GM21390 (cell line): ENCODE measurements at regions not wholly inside any gene's neighbourhood (a gene's known extent, or its start where the extent isn't known, plus 50 kb on each side); places are given as distances from the start of the nearest gene placed in this dataset.
"Not testable (repeated sequence)": the region's sequence is repeated elsewhere in the genome, so short reads cannot be mapped to it uniquely, and the experiment has no call there.

Source experiments
- ATAC-seq: cut with Tn5 transposase; IDR thresholded peaks from one replicate; pipeline ENCODE4 v1.9.1; 2021; ENCODE audit not compliant: unreplicated experiment

GRCh38 chr6:164602415-164602814 is 707.0 kb downstream of the C6orf118 start:
- ATAC-seq = not testable (repeated sequence)

- no peak for ATAC-seq
Observed at GRCh38 chr6:164581563-164581962, 727.8 kb downstream of the C6orf118 start.

DNA sequence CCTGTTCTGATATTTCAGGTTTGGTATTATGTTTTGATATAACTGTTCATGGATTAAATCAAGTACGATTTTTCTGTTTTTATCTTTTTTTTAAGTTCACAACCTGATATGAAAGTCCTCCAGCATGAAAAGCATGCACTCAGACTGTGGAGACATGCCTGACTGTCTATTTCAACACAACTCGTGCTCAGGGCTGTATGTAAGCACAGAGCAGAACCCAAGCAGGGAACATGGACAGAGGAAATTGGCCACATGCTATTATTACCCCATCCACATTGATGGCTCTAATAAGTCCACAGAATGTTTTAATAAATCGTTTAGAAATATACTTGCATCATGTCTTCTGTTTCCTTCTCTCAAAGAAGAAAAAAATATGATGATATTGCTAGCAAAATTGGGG is 730.4 kb downstream of the C6orf118 start:
- no peak for ATAC-seq

- no peak for ATAC-seq
Observed at GRCh38 chr6:164578616-164579015, 730.8 kb downstream of the C6orf118 start.

DNA sequence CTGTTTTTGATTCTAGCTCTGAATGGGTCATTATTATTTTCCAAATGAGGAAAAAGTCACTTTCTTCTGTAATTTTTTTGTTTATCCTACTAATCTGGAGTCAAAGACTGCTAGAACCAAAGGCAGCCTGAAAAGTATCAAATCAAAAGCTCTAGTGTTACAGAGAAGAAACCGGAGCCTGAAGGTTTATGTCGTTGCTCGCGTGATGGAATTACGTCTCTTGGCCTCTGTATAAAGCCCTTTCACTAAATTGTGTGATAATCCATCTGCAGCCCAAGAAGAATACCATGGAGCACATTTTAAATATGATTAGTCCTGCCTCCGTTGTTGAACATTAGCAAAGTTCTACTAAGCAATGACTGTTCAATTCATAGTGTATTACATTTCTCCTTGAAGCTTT is 738.6 kb downstream of the C6orf118 start:
- no peak for ATAC-seq

DNA sequence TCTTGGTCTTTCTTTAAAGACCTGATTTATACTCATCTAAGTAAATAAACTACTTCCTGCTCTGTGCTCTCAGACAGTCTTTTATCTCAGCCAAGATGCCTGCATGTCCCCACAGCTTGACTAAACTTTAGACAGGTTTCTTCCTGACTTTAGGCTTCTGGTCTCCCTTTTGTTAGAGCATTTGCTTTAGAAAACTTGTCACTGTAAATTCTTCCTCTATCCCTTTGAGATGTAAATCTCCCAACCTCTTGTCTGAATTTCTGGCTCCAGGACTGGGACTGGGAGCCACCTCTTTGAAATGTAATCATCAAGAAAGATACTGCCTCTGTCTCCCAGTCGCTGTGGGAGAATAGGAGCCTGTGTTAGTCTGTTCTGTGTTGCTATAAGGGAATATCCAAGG is 739.9 kb downstream of the C6orf118 start:
- no peak for ATAC-seq

GRCh38 chr6:164563924-164564323 is 745.5 kb downstream of the C6orf118 start:
- ATAC-seq = no peak

DNA sequence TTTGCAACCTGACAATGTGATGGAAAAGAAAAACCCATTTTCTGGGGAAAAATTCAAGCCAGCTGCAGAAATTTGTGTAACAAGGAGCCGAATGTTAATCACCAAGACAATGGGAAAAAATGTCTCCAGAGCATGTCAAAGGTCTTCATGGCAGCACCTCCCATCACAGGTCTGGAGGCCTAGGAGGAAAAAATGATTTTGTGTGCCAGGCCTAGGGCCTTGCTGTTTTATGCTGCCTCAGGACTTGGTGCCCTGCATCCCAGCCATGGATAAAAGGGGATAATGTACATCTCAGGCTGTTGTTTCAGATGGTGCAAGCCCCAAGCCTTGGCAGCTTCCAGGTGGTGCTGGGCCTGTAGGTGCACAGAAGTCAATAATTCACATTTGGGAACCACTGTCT is 747.7 kb downstream of the C6orf118 start:
- no peak for ATAC-seq

DNA sequence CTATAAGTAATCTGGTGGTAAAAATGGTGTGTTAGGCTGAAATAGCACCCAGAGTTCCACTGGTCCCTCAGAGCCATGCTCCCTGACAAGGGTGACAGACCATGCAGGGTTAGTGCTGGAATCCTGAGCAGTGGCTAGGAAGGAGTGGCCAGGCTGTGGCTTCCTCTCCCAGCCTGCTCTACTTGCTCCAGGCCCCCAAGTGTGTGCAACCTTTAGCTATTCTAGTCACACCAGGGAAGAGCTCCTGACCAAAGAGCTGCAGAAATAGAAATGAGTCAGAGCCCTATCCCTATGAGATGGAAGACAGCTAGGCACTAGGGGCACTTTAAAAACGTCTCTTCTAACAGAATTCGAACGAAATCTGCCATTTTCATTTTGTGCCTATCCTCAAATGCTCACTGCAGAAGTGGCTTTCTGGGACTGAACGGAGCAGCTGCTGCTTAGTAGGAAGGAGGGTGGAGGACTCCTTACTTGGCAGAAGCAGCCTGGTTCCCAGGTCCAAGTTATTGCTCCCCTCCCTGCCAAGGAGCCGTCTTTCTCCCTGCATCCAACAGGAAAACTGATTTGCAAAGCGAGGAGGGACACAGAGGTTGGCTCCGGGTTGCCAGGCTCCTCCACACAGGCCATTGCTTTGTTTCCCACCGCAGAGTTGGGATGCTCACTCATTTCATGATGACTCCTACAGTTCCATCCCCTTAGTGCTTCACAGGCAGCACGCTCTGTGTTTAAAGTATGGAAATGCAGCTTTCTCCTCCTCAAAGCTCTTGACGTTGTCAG is 754.5 kb downstream of the C6orf118 start:
- ATAC-seq = no peak

GRCh38 chr6:164554226-164554625 is 755.2 kb downstream of the C6orf118 start:
- ATAC-seq = no peak

DNA sequence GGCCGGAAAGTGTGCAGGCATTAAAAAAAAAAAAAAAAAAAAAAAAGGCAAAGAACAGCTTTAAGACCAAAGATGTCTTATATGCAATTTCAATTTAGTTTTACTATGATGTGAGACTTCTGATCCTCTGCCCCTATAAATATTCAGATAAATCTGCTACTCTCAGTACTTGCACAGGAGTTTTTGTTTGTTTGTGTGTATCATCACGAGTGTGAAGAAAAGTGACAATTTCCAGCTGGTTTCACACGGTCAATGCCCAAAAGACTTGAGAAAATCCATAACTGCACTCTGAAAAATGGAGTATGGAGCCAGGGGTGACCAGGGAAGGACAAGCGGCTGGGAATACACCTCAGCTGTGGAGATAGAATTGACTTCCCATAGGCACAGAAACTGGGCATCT is 757.7 kb downstream of the C6orf118 start:
- no peak for ATAC-seq

- ATAC-seq = no peak
Observed at GRCh38 chr6:164547076-164547475, 762.3 kb downstream of the C6orf118 start.

DNA sequence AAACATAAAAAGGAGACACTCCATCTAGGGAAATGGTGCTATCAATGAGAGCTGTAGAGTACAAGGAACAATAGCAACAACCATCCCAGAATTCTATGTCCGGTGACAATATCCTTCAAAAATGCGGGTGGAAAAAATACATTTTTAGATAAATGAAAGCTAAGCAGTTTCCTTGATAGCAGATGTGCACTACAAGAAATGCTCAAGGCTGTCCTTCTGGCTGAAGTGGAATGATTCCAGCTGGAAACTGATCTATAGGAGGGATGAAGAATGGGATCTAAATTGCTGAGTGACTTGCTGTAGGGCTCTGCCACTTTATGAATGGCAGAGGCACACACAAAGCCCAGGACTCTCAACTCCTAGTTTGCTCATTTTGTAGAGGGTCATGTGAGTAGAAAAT is 763.1 kb downstream of the C6orf118 start:
- no peak for ATAC-seq

DNA sequence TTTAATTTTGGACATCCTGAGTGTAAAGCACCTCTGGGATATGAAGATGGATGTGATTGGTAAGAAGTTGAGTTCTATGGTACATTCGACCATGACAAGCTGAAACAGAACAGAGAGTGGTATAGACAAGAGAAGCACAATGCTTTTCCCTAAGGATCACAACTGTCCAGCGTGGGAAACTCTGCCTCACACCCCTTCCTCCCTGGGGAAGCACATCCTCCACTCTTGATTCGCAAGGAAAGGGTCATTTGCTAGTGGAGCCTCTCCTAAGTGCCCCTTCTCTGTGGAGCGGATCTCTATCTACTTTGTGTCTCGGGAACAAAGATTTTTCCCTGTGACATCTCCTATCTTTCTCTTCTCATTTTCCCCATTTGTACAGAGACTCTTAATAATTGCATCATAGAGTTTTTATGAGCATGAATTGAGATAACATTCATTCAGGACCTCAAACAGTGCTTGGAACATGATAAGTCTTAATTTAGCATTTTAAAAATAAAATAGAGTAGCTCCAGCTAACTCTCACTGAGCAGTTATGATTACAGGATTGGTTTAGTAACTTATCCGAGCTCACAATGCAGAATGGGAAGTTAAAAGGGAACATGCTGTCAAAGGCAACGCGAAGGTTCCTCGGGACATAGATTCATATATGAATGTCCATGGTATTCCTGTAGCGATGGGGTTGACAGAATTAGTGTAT is 775.2 kb downstream of the C6orf118 start:
- no peak for ATAC-seq

DNA sequence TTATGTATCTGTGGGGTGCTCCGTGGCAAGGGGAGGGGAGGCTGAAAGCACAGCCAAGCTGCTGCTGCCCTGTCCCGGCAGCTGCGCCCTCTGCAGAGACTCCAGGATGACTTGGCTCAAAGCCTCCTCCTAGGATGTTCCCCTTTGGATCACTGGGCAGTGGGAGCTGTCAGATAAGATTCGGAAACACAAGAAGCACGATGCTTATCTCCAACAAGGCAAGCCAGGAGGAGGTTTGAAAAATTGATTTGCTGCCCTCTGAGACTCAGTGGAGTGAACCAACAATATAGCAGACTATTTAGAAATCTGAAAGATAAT is 776.4 kb downstream of the C6orf118 start:
- ATAC-seq = no peak

- ATAC-seq = no peak
Observed at GRCh38 chr6:164532198-164533044, 777.0 kb downstream of the C6orf118 start.

DNA sequence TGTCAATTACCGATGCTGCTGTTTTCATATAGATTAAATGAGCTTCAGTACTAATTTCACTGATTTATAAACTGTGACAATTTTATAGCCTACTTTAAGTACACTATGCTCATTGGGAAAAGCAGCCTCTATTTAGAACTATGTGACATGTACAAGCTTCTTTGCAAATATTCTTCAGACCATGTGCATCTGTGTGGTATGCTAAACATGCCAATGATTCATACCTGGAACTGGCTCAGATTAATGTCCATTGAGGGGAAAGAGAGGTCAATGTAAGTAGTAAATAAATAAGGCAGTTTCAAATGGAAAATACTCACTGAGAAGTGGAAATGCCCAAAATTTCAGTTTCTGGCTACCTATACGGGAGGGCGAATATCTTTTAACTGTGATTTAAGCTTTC is 777.7 kb downstream of the C6orf118 start:
- ATAC-seq = no peak

DNA sequence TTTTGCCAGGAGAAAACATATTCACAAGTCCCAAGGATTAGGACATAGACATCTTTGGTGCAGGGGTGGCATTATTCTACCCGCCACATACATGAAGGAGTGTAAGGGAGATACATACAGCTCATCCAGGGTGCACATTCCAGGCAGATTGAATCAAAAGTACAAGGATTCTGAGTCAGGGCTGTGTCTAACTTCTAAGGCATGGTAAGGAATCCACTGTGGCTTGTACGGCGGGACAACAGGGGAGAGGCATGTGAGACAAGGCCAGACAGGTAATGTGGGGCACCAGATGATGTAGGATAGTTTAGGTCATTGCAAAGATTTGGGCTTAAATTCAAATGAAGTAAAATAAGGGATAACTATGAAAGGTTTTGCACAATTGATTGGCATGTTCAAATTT is 780.9 kb downstream of the C6orf118 start:
- ATAC-seq = no peak

DNA sequence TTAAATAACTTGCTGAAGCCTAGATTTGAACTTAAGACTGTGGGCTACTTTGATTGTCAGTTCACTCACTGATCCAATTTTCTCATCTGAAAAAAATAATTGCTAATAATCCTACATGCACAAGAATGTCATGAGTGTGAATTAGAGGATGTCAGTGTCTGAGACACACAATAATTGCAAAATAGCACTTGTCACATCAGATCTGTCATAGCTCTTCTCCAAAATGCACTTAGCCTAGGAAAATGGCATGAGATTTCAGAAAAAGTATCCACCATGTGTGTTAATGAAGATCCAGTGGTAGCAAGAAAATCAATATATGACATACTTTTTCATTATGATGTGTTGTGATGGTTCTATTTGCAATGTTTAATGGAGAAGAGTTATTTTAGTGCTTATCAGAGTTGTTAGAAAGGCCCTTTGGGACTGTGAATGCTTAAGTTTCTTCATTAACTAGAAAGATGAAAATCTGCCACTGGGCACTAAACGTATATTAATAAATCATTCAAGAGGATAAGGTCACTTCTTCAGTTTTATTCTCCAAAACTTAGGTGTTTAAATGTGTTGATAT is 786.2 kb downstream of the C6orf118 start:
- no peak for ATAC-seq

- ATAC-seq = no peak
Observed at GRCh38 chr6:164520916-164521315, 788.5 kb downstream of the C6orf118 start.

DNA sequence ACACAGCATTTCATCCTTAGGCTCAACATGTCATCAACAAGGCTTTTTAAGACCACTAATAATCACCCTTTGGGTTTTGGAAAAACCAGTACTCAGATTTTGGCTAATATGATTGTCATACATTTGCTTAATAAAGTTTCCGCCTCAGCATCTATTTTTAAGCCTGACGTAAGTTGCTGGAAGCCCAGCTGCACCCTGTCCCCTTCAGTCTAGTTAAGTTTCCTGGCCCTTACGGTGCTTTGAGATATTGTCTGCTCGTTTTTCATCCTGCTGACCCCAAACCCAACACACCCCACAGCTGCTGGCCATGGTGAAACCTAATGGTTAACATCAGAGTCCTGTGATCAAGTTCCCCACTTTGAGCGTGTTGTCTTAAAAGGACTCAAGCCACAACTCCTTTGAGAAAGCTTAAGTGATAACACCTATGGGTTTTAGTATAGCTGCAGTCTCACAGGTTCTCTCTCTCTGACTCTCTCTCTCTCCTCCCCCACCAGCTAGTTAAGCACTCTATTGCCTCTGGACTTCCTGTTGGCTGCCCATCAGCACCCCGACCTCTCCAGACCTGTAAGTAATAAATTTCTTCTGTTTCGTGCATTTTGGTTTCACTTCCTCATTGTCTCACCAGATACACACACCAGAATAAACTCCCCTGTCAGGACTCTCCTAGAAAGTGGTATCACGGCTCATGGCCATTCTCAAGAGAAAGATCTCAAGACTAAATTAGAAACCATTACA is 802.0 kb downstream of the C6orf118 start:
- ATAC-seq = peak; percentile 80
